ENCODE measurements at regions not wholly inside any gene's neighbourhood (a gene's known extent, or its start where the extent isn't known, plus 50 kb on each side); places are given as distances from the start of the nearest gene placed in this dataset.
A peak's percentile ranks its signal among the peaks of the same experiment; 100 is the strongest.

DNA sequence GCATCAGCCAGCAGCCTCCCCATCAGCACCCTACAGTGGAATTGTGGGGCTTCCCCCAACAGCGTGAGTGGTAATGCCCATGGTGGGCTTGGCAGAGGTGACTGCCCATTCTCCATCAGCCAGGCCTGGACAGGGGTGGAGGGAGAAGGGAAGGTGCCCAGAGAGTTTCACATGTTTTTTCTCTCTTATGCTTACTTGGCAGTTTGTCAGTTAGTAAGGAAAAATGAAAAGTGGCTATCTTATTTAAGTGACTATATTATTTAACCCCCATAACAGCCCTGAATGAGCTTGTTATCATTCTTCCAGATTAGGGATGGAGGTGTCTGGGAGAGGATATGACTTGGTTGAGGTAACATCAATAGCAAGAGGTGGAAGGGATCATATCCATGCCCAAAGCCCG is 921.7 kb downstream of the GRID1 start:
- no peaks in the 10 kb centered on the region for H3K4me1 ChIP-seq (ENCODE audit: insufficient read depth)
- H2AFZ ChIP-seq: no peak overlapping the region
- H3K9me3 ChIP-seq (ENCODE audit: low read depth): no peaks in the 10 kb centered on the region
- no peak overlapping the region for H3K4me3 ChIP-seq
- no peaks in the 10 kb centered on the region for H3K79me2 ChIP-seq
- TF ChIP-seq, protein P1, sequence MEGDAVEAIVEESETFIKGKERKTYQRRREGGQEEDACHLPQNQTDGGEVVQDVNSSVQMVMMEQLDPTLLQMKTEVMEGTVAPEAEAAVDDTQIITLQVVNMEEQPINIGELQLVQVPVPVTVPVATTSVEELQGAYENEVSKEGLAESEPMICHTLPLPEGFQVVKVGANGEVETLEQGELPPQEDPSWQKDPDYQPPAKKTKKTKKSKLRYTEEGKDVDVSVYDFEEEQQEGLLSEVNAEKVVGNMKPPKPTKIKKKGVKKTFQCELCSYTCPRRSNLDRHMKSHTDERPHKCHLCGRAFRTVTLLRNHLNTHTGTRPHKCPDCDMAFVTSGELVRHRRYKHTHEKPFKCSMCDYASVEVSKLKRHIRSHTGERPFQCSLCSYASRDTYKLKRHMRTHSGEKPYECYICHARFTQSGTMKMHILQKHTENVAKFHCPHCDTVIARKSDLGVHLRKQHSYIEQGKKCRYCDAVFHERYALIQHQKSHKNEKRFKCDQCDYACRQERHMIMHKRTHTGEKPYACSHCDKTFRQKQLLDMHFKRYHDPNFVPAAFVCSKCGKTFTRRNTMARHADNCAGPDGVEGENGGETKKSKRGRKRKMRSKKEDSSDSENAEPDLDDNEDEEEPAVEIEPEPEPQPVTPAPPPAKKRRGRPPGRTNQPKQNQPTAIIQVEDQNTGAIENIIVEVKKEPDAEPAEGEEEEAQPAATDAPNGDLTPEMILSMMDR (IDR thresholded peaks at IDR 0.05; ENCODE audit: poor library complexity): no peak
- TF ChIP-seq EZH2 (IDR thresholded peaks at IDR 0.05; ENCODE audit: borderline replicate concordance) (no peak), EZH2phosphoT487 (IDR thresholded peaks at IDR 0.05; ENCODE audit: low read depth, severe bottlenecking, unreplicated experiment) (no peak)
- H3K9me2 ChIP-seq (replicated peaks; ENCODE audit: insufficient read depth): no peaks in the 10 kb centered on the region
- no peaks in the 10 kb centered on the region for H3K36me3 ChIP-seq (replicated peaks; ENCODE audit: insufficient read depth, low read depth)
- no peak for DNase-seq (ENCODE audit: low spot score)
- no peak overlapping the region for H3K27ac ChIP-seq
- 83% methylated on average over 2 of the region's 2 CpGs for WGBS (ENCODE audit: low lambda C conversion rate, missing lambda C conversion rate)
- no peaks in the 10 kb centered on the region for H3K27me3 ChIP-seq
- H4K20me1 ChIP-seq (ENCODE audit: insufficient read depth, poor library complexity, severe bottlenecking): no peaks in the 10 kb centered on the region
- H3K4me2 ChIP-seq: no peak overlapping the region

DNA sequence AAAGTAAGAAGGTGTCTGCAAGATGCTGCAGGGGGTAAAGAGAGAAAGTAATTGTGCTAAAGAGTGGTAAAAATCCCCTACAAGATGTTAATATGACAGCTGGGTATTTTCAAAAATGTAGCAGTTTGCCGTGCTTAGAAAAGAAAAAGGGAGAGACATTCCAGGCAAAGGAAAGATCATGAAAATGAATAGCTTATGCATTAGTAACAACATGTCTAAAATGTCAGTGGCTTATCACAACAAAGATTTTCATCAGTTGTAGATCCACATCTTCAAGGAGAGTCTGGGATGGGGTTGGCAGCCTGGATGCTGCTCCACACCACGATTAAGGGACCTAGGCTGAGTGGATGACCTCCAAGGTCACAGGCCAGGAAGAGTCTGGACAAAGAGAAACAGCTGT is 920.9 kb downstream of the GRID1 start:
- Histone ChIP-seq H3K9me2 (replicated peaks; ENCODE audit: insufficient read depth) (no peaks in the 10 kb centered on the region), H2AFZ (no peak overlapping the region), H4K20me1 (ENCODE audit: insufficient read depth, poor library complexity, severe bottlenecking) (no peaks in the 10 kb centered on the region), H3K36me3 (replicated peaks; ENCODE audit: insufficient read depth, low read depth) (no peaks in the 10 kb centered on the region), H3K4me1 (ENCODE audit: insufficient read depth) (no peaks in the 10 kb centered on the region), H3K4me2 (no peak overlapping the region), H3K79me2 (no peaks in the 10 kb centered on the region), H3K9me3 (ENCODE audit: low read depth) (no peaks in the 10 kb centered on the region), H3K4me3 (no peak overlapping the region), H3K27me3 (no peaks in the 10 kb centered on the region), H3K27ac (no peak overlapping the region)
- DNase-seq (ENCODE audit: low spot score): no peak
- TF ChIP-seq EZH2phosphoT487 (IDR thresholded peaks at IDR 0.05; ENCODE audit: low read depth, severe bottlenecking, unreplicated experiment) (no peak), EZH2 (IDR thresholded peaks at IDR 0.05; ENCODE audit: borderline replicate concordance) (no peak)
- TF ChIP-seq, protein P1 (IDR thresholded peaks at IDR 0.05; ENCODE audit: poor library complexity): no peak
- WGBS (ENCODE audit: low lambda C conversion rate, missing lambda C conversion rate): 60% methylated on average over 2 of the region's 2 CpGs

DNA sequence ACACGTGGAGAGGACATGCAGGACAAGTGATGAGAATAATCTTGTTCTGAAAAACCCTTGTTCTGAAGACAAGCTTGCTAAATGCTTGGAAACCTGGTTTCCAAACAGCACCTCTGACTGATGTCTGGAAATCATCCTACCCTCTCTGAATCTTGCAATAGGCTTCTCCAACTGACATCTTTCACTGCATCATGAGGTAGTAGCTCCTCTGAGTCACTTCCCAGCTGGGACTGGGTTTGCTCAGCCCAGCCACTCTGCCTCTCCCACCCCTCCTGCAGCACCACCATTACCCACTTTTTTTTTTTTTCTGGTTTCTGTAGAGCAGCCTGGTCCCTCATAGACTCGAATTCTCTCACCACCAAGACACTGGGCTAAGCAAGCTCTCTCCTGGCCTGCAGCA is 919.8 kb downstream of the GRID1 start:
- H2AFZ ChIP-seq: no peak overlapping the region
- H3K79me2 ChIP-seq: no peaks in the 10 kb centered on the region
- no peak overlapping the region for H3K4me3 ChIP-seq
- TF ChIP-seq, protein P1 (IDR thresholded peaks at IDR 0.05; ENCODE audit: poor library complexity): no peak
- TF ChIP-seq EZH2 (IDR thresholded peaks at IDR 0.05; ENCODE audit: borderline replicate concordance) (no peak), EZH2phosphoT487 (IDR thresholded peaks at IDR 0.05; ENCODE audit: low read depth, severe bottlenecking, unreplicated experiment) (no peak)
- H3K36me3 ChIP-seq (replicated peaks; ENCODE audit: insufficient read depth, low read depth): no peaks in the 10 kb centered on the region
- H3K27ac ChIP-seq: no peak overlapping the region
- no peaks in the 10 kb centered on the region for H3K9me3 ChIP-seq (ENCODE audit: low read depth)
- no peaks in the 10 kb centered on the region for H3K9me2 ChIP-seq (replicated peaks; ENCODE audit: insufficient read depth)
- 86% methylated on average over 2 of the region's 2 CpGs for WGBS (ENCODE audit: low lambda C conversion rate, missing lambda C conversion rate)
- DNase-seq (ENCODE audit: low spot score): peak; percentile 27
- no peak overlapping the region for H3K4me2 ChIP-seq
- H3K4me1 ChIP-seq (ENCODE audit: insufficient read depth): no peaks in the 10 kb centered on the region
- H4K20me1 ChIP-seq (ENCODE audit: insufficient read depth, poor library complexity, severe bottlenecking): no peaks in the 10 kb centered on the region
- H3K27me3 ChIP-seq: no peaks in the 10 kb centered on the region

DNA sequence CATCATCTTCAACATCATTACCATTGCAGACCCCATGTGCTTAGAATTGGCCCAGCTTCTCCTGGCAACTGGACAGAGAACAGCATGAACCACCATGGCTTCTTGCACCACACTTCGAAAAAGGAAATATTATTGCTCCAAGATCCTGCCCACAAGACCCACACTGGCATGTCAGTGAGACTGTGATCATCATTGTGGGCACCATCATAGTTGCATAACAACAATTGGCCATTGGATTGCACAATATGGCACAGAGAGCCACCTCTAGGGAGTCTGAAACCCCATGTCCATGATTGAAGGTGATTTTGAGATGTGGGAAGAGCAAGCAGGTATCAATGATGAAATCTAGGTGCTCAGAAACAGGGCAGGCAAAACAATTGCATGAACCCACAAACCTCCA is 918.9 kb downstream of the GRID1 start:
- Histone ChIP-seq H3K27me3 (no peaks in the 10 kb centered on the region), H3K4me2 (no peak overlapping the region), H3K36me3 (replicated peaks; ENCODE audit: insufficient read depth, low read depth) (no peaks in the 10 kb centered on the region), H2AFZ (no peak overlapping the region), H3K9me3 (ENCODE audit: low read depth) (no peaks in the 10 kb centered on the region), H3K4me1 (ENCODE audit: insufficient read depth) (no peaks in the 10 kb centered on the region), H3K4me3 (no peak overlapping the region), H4K20me1 (ENCODE audit: insufficient read depth, poor library complexity, severe bottlenecking) (no peaks in the 10 kb centered on the region), H3K27ac (no peak overlapping the region), H3K79me2 (no peaks in the 10 kb centered on the region), H3K9me2 (replicated peaks; ENCODE audit: insufficient read depth) (no peaks in the 10 kb centered on the region)
- TF ChIP-seq EZH2phosphoT487 (IDR thresholded peaks at IDR 0.05; ENCODE audit: low read depth, severe bottlenecking, unreplicated experiment) (no peak), EZH2 (IDR thresholded peaks at IDR 0.05; ENCODE audit: borderline replicate concordance) (no peak)
- TF ChIP-seq, protein P1 (IDR thresholded peaks at IDR 0.05; ENCODE audit: poor library complexity): no peak
- DNase-seq (ENCODE audit: low spot score): no peak
- 94% methylated on average over 1 of the region's 1 CpG for WGBS (ENCODE audit: low lambda C conversion rate, missing lambda C conversion rate)
